Liver (tissue), 8 donors: ENCODE measurements at regions not wholly inside any gene's neighbourhood (a gene's known extent, or its start where the extent isn't known, plus 50 kb on each side); places are given as distances from the start of the nearest gene placed in this dataset.

Source experiments
- DNase-seq: peaks from one replicate; pipeline ENCODE4 v3.0.0-alpha.2; 2017; ENCODE audit warnings: low spot score
- H3K27ac ChIP-seq, 2 donors: one replicate each; pipeline ENCODE4 v1.7.0; 2013; ENCODE audit warnings: inconsistent platforms in 2 of 2, low read length in 2 of 2, control low read depth in 1 of 2, low read depth in 1 of 2, mild to moderate bottlenecking in 1 of 2
- H3K27me3 ChIP-seq, 4 donors: one replicate each; pipeline versions ENCODE4 v1.6.1 to v1.7.0; 2013; ENCODE audit warnings: low read length in 3 of 4, inconsistent platforms in 1 of 4, mild to moderate bottlenecking in 1 of 4, moderate library complexity in 1 of 4; ENCODE audit not compliant: control insufficient read depth in 4 of 4, insufficient read depth in 4 of 4
- H3K36me3 ChIP-seq, 4 donors: one replicate each; pipeline versions ENCODE4 v1.6.1 to v1.7.0; 2013; ENCODE audit warnings: low read length in 3 of 4, mild to moderate bottlenecking in 3 of 4, low read depth in 1 of 4, moderate library complexity in 1 of 4; ENCODE audit not compliant: control insufficient read depth in 4 of 4, insufficient read depth in 3 of 4
- H3K4me1 ChIP-seq, 4 donors: one replicate each; pipeline versions ENCODE4 v1.6.1 to v1.7.0; 2013; ENCODE audit warnings: low read length in 3 of 4, mild to moderate bottlenecking in 3 of 4, moderate library complexity in 1 of 4; ENCODE audit not compliant: control insufficient read depth in 4 of 4, insufficient read depth in 4 of 4
- H3K4me3 ChIP-seq, 3 donors: one replicate each; pipeline versions ENCODE4 v1.6.1 to v1.7.0; 2013; ENCODE audit warnings: low read length in 3 of 3, control low read depth in 1 of 3, low read depth in 1 of 3, mild to moderate bottlenecking in 1 of 3
- H3K9ac ChIP-seq, 2 donors: one replicate each; pipeline ENCODE4 v1.7.0; 2013; ENCODE audit warnings: low read length in 2 of 2, mild to moderate bottlenecking in 2 of 2, moderate library complexity in 2 of 2, control low read depth in 1 of 2, low read depth in 1 of 2
- H3K9me3 ChIP-seq, 4 donors: one replicate each; pipeline versions ENCODE4 v1.6.1 to v1.7.0; 2013; ENCODE audit warnings: low read length in 3 of 4; ENCODE audit not compliant: control insufficient read depth in 4 of 4
- ATF3 ChIP-seq: IDR thresholded peaks from 2 replicates; pipeline ENCODE4 v1.6.1; 2016; ENCODE audit warnings: antibody characterized with exemption
- CTCF ChIP-seq: fragments of 150-350 bp; IDR thresholded peaks from 2 replicates; pipeline ENCODE4 v1.5.1; 2017; ENCODE audit warnings: improper control_type of control experiment, low read depth, low read length; ENCODE audit not compliant: missing input control
- EGR1 ChIP-seq, 2 donors: IDR thresholded peaks; 2 replicates each; pipeline ENCODE4 v1.6.1; 2016 to 2018; ENCODE audit warnings: antibody characterized with exemption in 2 of 2, low read depth in 2 of 2
- FOXA2 ChIP-seq: IDR thresholded peaks from 2 replicates; pipeline ENCODE4 v1.6.1; 2016; ENCODE audit warnings: antibody characterized with exemption
- HNF4A ChIP-seq, 2 donors: conservative IDR thresholded peaks; 2 replicates each; pipeline ENCODE4 v1.6.1; 2016; ENCODE audit warnings: antibody characterized with exemption in 2 of 2, mild to moderate bottlenecking in 2 of 2
- HNF4G ChIP-seq: IDR thresholded peaks from 2 replicates; pipeline ENCODE4 v1.6.1; 2016; ENCODE audit warnings: antibody characterized with exemption
- JUND ChIP-seq, 2 donors: IDR thresholded peaks; 2 replicates each; pipeline ENCODE4 v1.6.1; 2016; ENCODE audit warnings: antibody characterized with exemption in 2 of 2
- MAX ChIP-seq: IDR thresholded peaks from 2 replicates; pipeline ENCODE4 v1.6.1; 2016; ENCODE audit warnings: antibody characterized with exemption
- NR2F2 ChIP-seq: IDR thresholded peaks from 2 replicates; pipeline ENCODE4 v1.6.1; 2016; ENCODE audit warnings: antibody characterized with exemption
- REST ChIP-seq: IDR thresholded peaks from 2 replicates; pipeline ENCODE4 v1.6.1; 2016; ENCODE audit warnings: antibody characterized with exemption, mild to moderate bottlenecking
- RXRA ChIP-seq, 2 donors: IDR thresholded peaks; 2 replicates each; pipeline ENCODE4 v1.6.1; 2017 to 2018; ENCODE audit warnings: antibody characterized with exemption in 2 of 2, mild to moderate bottlenecking in 1 of 2
- SP1 ChIP-seq: IDR thresholded peaks from 2 replicates; pipeline ENCODE4 v1.6.1; 2018; ENCODE audit warnings: antibody characterized with exemption, mild to moderate bottlenecking
- TAF1 ChIP-seq: conservative IDR thresholded peaks from 2 replicates; pipeline ENCODE4 v1.6.1; 2016; ENCODE audit warnings: antibody characterized with exemption, mild to moderate bottlenecking
- YY1 ChIP-seq: IDR thresholded peaks from 2 replicates; pipeline ENCODE4 v1.6.1; 2016; ENCODE audit warnings: antibody characterized with exemption, mild to moderate bottlenecking
- ZBTB33 ChIP-seq: IDR thresholded peaks from 2 replicates; pipeline ENCODE4 v1.6.1; 2016; ENCODE audit warnings: antibody characterized with exemption
- WGBS: extraction: QIAGEN DNeasy Blood & Tissue Kit; methylation state at CpG from one replicate; pipeline ENCODE4 v1.1.7; 2013; 5-methylcytosine and 5-hydroxymethylcytosine counted together
- donor health status: healthy.
- donor health status: healthy.
- donor health status: healthy.
- donor health status: healthy.
- donor health status: healthy.

- no peak for TF ChIP-seq ZBTB33
- no peak for TF ChIP-seq HNF4G
- no peak for TF ChIP-seq YY1
- no peak for TF ChIP-seq HNF4A (conservative IDR thresholded peaks at IDR 0.05)
These were observed 150.3 kb downstream of the NUF2 start (continued) for GRCh38 chr1:163471779-163472650.

GRCh38 chr1:163472651-163473248, 151.0 kb downstream of the NUF2 start:
- no peaks in the 10 kb centered on the region for H3K36me3 ChIP-seq
- no peak for DNase-seq
- no peak overlapping the region for H3K27ac ChIP-seq
- H3K4me3 ChIP-seq, result no peak overlapping the region
- TF ChIP-seq RXRA (IDR thresholded peaks at IDR 0.05) (no peak), HNF4G (no peak), ATF3 (no peak), NR2F2 (no peak), SP1 (no peak), ZBTB33 (no peak), TAF1 (no peak), MAX (no peak), REST (no peak), CTCF (no peak), JUND (IDR thresholded peaks at IDR 0.05) (no peak), YY1 (no peak), EGR1 (IDR thresholded peaks at IDR 0.05; ENCODE audit: low read depth in 2 of 2) (no peak), FOXA2 (no peak)
- H3K9ac ChIP-seq, result no peak overlapping the region
- no peaks in the 10 kb centered on the region for H3K27me3 ChIP-seq
- no peaks in the 10 kb centered on the region for H3K4me1 ChIP-seq
- no peaks in the 10 kb centered on the region for H3K9me3 ChIP-seq
- WGBS, result 79% methylated on average over 9 of the region's 9 CpGs
